ENCODE measurements at regions not wholly inside any gene's neighbourhood (a gene's known extent, or its start where the extent isn't known, plus 50 kb on each side); places are given as distances from the start of the nearest gene placed in this dataset.
"Not testable (repeated sequence)": the region's sequence is repeated elsewhere in the genome, so short reads cannot be mapped to it uniquely, and the experiment has no call there.

DNA sequence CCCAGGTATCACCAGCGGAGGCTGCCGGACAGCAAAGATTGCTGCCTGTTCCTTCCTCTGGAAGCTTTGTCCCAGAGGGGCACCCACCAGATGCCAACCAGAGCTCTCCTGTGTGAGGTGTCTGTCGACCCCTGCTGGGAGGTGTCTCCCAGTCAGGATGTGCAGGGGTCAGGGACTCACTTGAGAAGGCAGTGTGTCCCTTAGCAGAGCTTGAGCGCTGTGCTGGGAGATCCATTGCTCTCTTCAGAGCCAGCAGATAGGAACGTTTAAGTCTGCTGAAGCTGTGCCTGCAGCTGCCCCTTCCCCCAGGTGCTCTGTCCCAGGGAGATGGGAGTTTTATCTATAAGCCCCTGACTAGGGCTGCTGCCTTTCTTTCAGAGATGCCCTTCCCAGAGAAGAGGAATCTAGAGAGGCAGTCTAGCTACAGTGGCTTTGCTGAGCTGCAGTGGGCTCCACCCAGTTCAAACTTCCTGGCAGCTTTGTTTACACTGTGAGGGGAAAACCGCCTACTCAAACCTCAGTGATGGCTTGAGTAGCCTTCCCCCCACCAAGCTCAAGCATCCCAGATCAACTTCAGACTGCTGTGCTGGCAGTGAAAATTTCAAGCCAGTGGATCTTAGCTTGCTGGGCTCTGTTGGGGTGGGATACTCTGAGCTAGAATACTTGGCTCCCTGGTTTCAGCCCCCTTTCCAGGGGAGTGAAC, 253.7 kb downstream of the SPATA31A6 start:
- TF ChIP-seq, protein P1, sequence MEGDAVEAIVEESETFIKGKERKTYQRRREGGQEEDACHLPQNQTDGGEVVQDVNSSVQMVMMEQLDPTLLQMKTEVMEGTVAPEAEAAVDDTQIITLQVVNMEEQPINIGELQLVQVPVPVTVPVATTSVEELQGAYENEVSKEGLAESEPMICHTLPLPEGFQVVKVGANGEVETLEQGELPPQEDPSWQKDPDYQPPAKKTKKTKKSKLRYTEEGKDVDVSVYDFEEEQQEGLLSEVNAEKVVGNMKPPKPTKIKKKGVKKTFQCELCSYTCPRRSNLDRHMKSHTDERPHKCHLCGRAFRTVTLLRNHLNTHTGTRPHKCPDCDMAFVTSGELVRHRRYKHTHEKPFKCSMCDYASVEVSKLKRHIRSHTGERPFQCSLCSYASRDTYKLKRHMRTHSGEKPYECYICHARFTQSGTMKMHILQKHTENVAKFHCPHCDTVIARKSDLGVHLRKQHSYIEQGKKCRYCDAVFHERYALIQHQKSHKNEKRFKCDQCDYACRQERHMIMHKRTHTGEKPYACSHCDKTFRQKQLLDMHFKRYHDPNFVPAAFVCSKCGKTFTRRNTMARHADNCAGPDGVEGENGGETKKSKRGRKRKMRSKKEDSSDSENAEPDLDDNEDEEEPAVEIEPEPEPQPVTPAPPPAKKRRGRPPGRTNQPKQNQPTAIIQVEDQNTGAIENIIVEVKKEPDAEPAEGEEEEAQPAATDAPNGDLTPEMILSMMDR (conservative IDR thresholded peaks at IDR 0.05; ENCODE audit: low read length), result not testable (repeated sequence)
- TF ChIP-seq EZH2phosphoT487 (IDR thresholded peaks at IDR 0.05; ENCODE audit: borderline replicate concordance, low read depth, low read length), result not testable (repeated sequence)

Data from OCI-LY7 (cell line).